ENCODE measurements at regions not wholly inside any gene's neighbourhood (a gene's known extent, or its start where the extent isn't known, plus 50 kb on each side); places are given as distances from the start of the nearest gene placed in this dataset.

GRCh38 chr20:4299216-4299615, 50.1 kb upstream of the ADRA1D start (continued):
- TF ChIP-seq CUX1 (IDR thresholded peaks at IDR 0.05; ENCODE audit: insufficient replicate concordance, low read depth, low read length), result no peak
- TF ChIP-seq E2F4 (IDR thresholded peaks at IDR 0.05; ENCODE audit: low read depth, low read length), result no peak
- TF ChIP-seq EED (IDR thresholded peaks at IDR 0.05; ENCODE audit: low read depth), result no peak

Measured in GM12878 (cell line).